HG03139 (cell line): ENCODE measurements at regions not wholly inside any gene's neighbourhood (a gene's known extent, or its start where the extent isn't known, plus 50 kb on each side); places are given as distances from the start of the nearest gene placed in this dataset.
"Not testable (repeated sequence)": the region's sequence is repeated elsewhere in the genome, so short reads cannot be mapped to it uniquely, and the experiment has no call there.

Source experiments
- ATAC-seq: cut with Tn5 transposase; IDR thresholded peaks from one replicate; pipeline ENCODE4 v1.9.1; 2021; ENCODE audit not compliant: unreplicated experiment

- no peak for ATAC-seq
These were observed 132.6 kb upstream of the ETV3 start for GRCh38 chr1:157270705-157271274.

- ATAC-seq = peak; percentile 80
These were observed 131.6 kb upstream of the ETV3 start for GRCh38 chr1:157269656-157270375.

- ATAC-seq = no peak
These were observed 124.7 kb upstream of the ETV3 start for GRCh38 chr1:157262891-157263290.

GRCh38 chr1:157262422-157262821 lies 124.2 kb upstream of the ETV3 start:
- no peak for ATAC-seq

GRCh38 chr1:157255891-157256290 lies 117.7 kb upstream of the ETV3 start:
- not testable (repeated sequence) for ATAC-seq

GRCh38 chr1:157254183-157254582 lies 116.0 kb upstream of the ETV3 start:
- ATAC-seq = not testable (repeated sequence)

GRCh38 chr1:157252473-157252872 lies 114.3 kb upstream of the ETV3 start:
- no peak for ATAC-seq

- ATAC-seq = no peak
These were observed 111.5 kb upstream of the ETV3 start for GRCh38 chr1:157249739-157250138.

- no peak for ATAC-seq
These were observed 111.1 kb upstream of the ETV3 start for GRCh38 chr1:157249326-157249725.

GRCh38 chr1:157247764-157248049 lies 109.5 kb upstream of the ETV3 start:
- not testable (repeated sequence) for ATAC-seq

- ATAC-seq = no peak
These were observed 109.0 kb upstream of the ETV3 start for GRCh38 chr1:157247005-157247763.

- ATAC-seq = no peak
These were observed 107.6 kb upstream of the ETV3 start for GRCh38 chr1:157245823-157246222.

GRCh38 chr1:157241185-157241538 lies 103.0 kb upstream of the ETV3 start:
- no peak for ATAC-seq

GRCh38 chr1:157240495-157241184 lies 102.4 kb upstream of the ETV3 start:
- ATAC-seq = peak; percentile 55

GRCh38 chr1:157239936-157240335 lies 101.7 kb upstream of the ETV3 start:
- no peak for ATAC-seq

- ATAC-seq = no peak
These were observed 100.4 kb upstream of the ETV3 start for GRCh38 chr1:157238585-157238984.

GRCh38 chr1:157237981-157238380 lies 99.8 kb upstream of the ETV3 start:
- no peak for ATAC-seq

- ATAC-seq = no peak
These were observed 99.3 kb upstream of the ETV3 start for GRCh38 chr1:157237522-157237921.

GRCh38 chr1:157236072-157236471 lies 97.9 kb upstream of the ETV3 start:
- ATAC-seq = no peak

GRCh38 chr1:157235307-157235706 lies 97.1 kb upstream of the ETV3 start:
- no peak for ATAC-seq

- ATAC-seq = no peak
These were observed 96.6 kb upstream of the ETV3 start for GRCh38 chr1:157234705-157235273.
